ENCODE measurements at regions not wholly inside any gene's neighbourhood (a gene's known extent, or its start where the extent isn't known, plus 50 kb on each side); places are given as distances from the start of the nearest gene placed in this dataset.

DNA sequence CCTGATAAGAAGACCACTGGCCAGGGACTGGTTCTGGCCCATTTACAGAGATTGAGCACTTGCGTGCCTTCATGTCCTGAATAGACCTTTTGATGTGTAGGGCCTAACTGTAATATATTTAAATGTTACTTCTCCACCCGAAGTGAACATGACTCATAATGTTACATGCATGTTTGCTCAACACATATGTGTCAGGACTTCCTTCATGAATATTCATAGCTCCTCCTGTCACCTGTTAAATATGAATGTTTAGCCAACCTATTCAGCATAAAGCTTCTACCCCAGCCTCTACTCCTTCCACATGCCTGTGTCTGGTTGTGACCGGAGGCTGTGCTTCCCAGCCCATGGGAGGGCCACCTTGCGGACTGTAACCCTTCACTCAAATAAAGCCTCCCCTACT, 457.5 kb downstream of the IRX1 start:
- TF ChIP-seq CTCF (IDR thresholded peaks at IDR 0.05; ENCODE audit: low read length) (no peak), EZH2 (optimal IDR thresholded peaks at IDR 0.05; ENCODE audit: low read depth, low read length) (no peak), EZH2phosphoT487 (IDR thresholded peaks at IDR 0.05; ENCODE audit: low read length) (no peak)

Data from MM.1S (cell line).